HG02623 (cell line): ENCODE measurements at regions not wholly inside any gene's neighbourhood (a gene's known extent, or its start where the extent isn't known, plus 50 kb on each side); places are given as distances from the start of the nearest gene placed in this dataset.
"Not testable (repeated sequence)": the region's sequence is repeated elsewhere in the genome, so short reads cannot be mapped to it uniquely, and the experiment has no call there.

Experiments used
- ATAC-seq: cut with Tn5 transposase; IDR thresholded peaks from one replicate; pipeline ENCODE4 v1.9.1; 2021; ENCODE audit warnings: moderate library complexity; ENCODE audit not compliant: unreplicated experiment

GRCh38 chr18:70931942-70932814, 643.3 kb downstream of the SOCS6 start:
- ATAC-seq: peak; percentile 53

GRCh38 chr18:70920840-70921374, 632.1 kb downstream of the SOCS6 start:
- no peak for ATAC-seq

- no peak for ATAC-seq
Observed at GRCh38 chr18:70907673-70908072, 618.8 kb downstream of the SOCS6 start.

GRCh38 chr18:70892381-70892780, 603.5 kb downstream of the SOCS6 start:
- ATAC-seq: no peak

DNA sequence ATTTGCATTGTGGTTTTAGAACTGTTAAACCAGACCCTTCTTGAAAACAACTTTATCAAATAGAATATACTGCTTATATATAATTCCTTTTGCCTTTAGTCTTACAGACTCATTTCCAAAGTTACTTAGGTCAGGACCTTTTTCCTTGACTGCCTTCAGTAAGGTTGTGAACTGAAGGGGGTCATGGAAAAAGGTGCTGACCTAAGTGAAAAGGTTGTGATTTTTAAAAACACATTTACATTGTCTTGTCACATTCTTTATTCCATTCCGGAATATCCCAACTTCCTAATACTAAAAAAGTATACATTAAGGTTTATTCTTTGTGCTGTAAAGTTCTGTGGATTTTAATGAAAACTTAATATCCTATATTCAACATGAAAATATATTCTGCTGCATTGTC, 581.4 kb downstream of the SOCS6 start:
- ATAC-seq: no peak

- ATAC-seq: no peak
Observed at GRCh38 chr18:70848329-70848728, 559.5 kb downstream of the SOCS6 start.

GRCh38 chr18:70840649-70841048, 551.8 kb downstream of the SOCS6 start:
- no peak for ATAC-seq

DNA sequence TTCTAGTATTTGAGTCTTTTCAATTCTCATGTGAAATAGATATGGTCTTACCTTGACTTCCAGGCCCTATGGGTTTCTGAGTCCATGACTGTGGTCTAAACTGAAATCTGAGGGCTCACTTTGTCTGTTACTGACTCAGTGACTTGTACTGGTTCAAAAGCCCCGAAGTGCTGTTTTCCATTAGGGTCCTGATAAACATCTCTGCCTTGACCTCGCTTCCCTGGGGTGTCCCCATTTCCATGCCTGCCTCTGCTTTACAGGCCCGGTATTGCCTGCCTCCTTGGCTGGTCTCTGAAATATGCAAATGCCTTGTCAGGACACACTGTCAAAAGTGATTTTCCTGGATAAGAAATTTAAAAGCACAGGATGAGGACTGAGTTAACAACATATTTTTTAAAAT, 538.8 kb downstream of the SOCS6 start:
- no peak for ATAC-seq

- ATAC-seq: no peak
Observed at GRCh38 chr18:70826571-70826970, 537.7 kb downstream of the SOCS6 start.

GRCh38 chr18:70822691-70823090, 533.8 kb downstream of the SOCS6 start:
- no peak for ATAC-seq

GRCh38 chr18:70822117-70822516, 533.3 kb downstream of the SOCS6 start:
- no peak for ATAC-seq

- ATAC-seq: no peak
Observed at GRCh38 chr18:70808481-70809056, 519.7 kb downstream of the SOCS6 start.

DNA sequence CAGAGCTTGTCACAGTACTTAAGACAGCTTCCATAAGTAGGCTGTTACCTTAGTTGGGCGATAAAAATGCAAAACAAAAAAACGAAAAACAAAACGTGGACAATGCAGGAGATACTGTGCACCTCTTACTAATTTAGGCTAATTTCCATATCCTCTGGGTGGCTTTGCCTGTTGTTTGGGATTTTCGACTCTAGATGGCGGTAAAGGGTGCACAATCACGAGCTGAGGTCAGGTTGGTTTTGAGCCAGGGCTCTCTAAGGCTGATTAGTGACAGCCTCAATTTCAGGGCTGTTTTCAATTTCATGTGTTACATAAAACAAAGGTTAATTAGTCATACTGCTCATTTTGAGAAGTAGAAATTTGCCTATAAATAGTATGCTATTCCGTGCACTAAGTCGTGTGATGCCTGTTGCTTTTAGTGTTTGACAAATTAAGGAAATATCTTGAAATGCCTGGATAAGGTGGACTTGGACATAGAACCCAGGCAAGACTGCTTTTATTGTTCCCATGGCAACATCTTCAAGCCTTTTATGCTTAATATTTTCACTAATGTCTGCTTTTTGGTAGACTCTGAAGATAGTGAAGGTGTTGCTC, 493.1 kb downstream of the SOCS6 start:
- peak; percentile 97 for ATAC-seq

DNA sequence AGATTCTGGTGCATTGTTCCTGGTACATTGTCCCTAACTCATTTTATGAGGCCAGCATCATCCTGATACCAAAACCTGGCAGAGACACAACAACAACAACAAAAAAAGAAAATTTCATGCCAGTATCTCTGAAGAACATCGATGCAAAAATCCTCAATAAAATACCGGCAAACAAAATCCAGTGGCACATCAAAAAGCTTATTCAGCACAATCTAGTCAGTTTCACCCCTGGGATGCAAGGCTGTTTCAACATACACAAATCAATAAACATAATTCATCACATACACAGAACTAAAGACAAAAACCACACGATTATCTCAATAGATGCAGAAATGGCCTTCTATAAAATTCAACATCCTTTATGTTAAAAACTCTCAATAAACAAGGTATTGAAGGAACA, 477.4 kb downstream of the SOCS6 start:
- ATAC-seq: not testable (repeated sequence)

DNA sequence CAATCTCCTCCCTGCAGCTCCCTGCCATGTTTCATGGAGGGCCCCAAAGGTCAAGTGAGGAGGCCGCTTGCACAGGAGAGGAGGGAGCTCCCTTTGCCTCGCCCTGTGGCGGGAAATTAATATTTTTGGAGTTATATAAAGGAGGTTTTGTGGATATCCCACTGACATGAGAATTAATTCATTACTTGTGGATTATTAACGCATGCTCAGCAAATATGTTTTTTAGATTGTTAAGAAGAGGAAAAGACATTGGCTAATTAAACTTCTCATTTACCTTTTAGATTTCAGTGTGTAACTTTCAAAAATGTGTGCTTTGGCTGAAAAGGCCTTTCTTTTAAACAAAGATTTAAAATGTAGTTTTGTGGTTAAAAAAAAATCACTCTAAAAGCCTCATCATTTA, 474.0 kb downstream of the SOCS6 start:
- no peak for ATAC-seq

DNA sequence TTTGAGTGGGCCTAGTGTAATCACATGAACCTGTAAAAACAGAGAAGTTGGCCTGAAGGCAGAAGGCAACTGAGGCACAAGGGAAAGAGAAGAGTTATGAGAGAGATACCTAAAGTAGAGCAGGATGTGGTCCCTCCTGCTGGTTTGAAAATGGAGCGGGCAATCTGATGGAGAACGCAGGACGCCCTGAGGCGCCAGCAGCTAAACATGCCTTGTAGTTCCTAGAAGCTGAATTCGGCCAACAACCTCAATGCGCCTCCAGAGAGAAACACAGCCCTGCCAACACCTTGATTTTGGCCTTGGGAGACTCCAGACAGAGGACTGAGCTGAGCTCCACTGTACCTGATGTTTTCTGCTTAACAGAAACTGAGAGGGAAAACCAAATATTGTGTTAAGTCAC, 469.9 kb downstream of the SOCS6 start:
- no peak for ATAC-seq

- no peak for ATAC-seq
Observed at GRCh38 chr18:70754486-70754885, 465.6 kb downstream of the SOCS6 start.

DNA sequence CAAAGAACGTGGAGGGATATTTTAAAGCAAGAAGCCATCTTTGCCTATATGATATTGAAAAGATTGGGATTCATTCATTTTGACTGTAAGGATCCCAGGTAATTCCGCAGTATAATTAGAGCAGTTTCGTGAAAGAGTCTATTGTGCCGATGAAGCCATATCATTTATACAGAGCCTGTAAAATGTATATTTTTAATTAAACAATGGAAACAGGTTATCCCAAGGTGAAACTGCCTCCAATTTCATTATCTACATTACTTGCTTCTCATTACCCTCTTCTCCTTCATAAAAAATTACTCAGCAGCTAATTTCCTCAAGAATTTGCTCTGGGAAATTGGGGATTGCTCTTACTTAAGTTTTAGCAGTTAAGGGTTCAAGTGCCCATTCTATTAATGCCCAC, 444.1 kb downstream of the SOCS6 start:
- ATAC-seq: no peak

- ATAC-seq: no peak
Observed at GRCh38 chr18:70732188-70732587, 443.3 kb downstream of the SOCS6 start.

- ATAC-seq: no peak
Observed at GRCh38 chr18:70720607-70721006, 431.8 kb downstream of the SOCS6 start.

- ATAC-seq: no peak
Observed at GRCh38 chr18:70709720-70710119, 420.9 kb downstream of the SOCS6 start.

DNA sequence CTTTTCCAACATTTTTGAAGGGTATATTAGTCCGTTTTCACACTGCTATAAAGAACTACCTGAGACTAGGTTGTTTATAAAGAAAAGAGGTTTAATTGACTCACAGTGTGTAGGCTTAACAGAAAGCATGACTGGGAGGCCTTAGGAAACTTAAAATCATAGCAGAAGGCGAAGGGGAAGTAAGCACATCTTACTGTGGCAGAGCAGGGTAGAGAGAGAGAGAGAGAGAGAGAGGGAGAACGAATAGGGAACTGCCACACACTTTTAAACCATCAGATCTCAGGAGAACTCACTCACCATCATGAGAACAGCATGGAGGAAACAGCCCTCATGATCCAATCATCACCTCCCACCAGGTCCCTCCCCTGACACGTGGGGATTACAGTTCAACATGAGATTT, 420.3 kb downstream of the SOCS6 start:
- ATAC-seq: no peak
